HepG2 (cell line): ENCODE measurements at regions not wholly inside any gene's neighbourhood (a gene's known extent, or its start where the extent isn't known, plus 50 kb on each side); places are given as distances from the start of the nearest gene placed in this dataset.

Experiments
- ATAC-seq: fragments of 200-7000 bp; cut with Tn5 transposase; 3 replicates; pipeline ENCODE4 v1.9.1; 2020; ENCODE audit warnings: mild to moderate bottlenecking, moderate library complexity
- BruUV-seq: library from RNA; stranded (reverse); fragments of 400-500 nt; replicated peaks from 2 replicates; lab custom pipeline; 2021; lab: Mats Ljungman, UMichigan
- CTCF ChIA-PET: fragments of 300-600 bp; formaldehyde crosslinking; extraction: SDS; loops from one replicate; lab custom pipeline; 2021; ENCODE audit warnings: low total read pairs, inconsistent platforms, low intra/inter-chr PET ratio; lab: Yijun Ruan, JAX
- POLR2A ChIA-PET: fragments of 350-600 bp; sonication (Branson Sonifier 250); formaldehyde crosslinking; loops from one replicate; lab custom pipeline; 2020; ENCODE audit warnings: antibody characterized with exemption, inconsistent platforms; lab: Yijun Ruan, JAX
- DNase-seq: peaks from one replicate; pipeline ENCODE4 v3.0.0-alpha.2; 2015; ENCODE audit warnings: low spot score
- FAIRE-seq: peaks from 3 replicates; lab custom pipeline; 2011; peaks lifted over from hg19 to GRCh38; lab: Jason Lieb, UNC
- H2AFZ ChIP-seq: one replicate; pipeline ENCODE4 v1.6.1; 2011; ENCODE audit warnings: low read length, inconsistent platforms
- H3K27ac ChIP-seq: fragments of 300-600 bp; 3 replicates; pipeline ENCODE4 v1.8.0; 2011; ENCODE audit warnings: mixed run types, mild to moderate bottlenecking, mixed read lengths, low read length, inconsistent platforms; ENCODE audit not compliant: insufficient read depth; ENCODE audit errors: extremely low read length
- H3K27me3 ChIP-seq, 2 experiments: fragments of 200-600 bp in 1 of 2; 2 replicates in 1 of 2; 3 replicates in 1 of 2; pipeline versions ENCODE4 v1.6.0 to v1.8.0; 2011; ENCODE audit warnings: low read length in 2 of 2, mild to moderate bottlenecking in 2 of 2, moderate library complexity in 2 of 2, inconsistent platforms in 1 of 2; ENCODE audit not compliant: insufficient read depth in 2 of 2, control insufficient read depth in 1 of 2
- H3K36me3 ChIP-seq, 2 experiments: fragments of 200-600 bp in 1 of 2; replicated peaks in 1 of 2; 2 replicates in 1 of 2; 3 replicates in 1 of 2; pipeline versions ENCODE4 v1.5.1 to v1.8.0; 2011; ENCODE audit warnings: low read length in 2 of 2, inconsistent platforms in 1 of 2; ENCODE audit not compliant: insufficient read depth in 2 of 2, control insufficient read depth in 1 of 2
- H3K4me1 ChIP-seq: 2 replicates; pipeline ENCODE4 v1.5.1; 2012; ENCODE audit warnings: low read length, inconsistent platforms; ENCODE audit not compliant: insufficient read depth
- H3K4me2 ChIP-seq: 2 replicates; pipeline ENCODE4 v1.6.0; 2011; ENCODE audit warnings: low read depth, low read length, inconsistent platforms
- H3K4me3 ChIP-seq, 3 experiments: fragments of 200-600 bp in 1 of 3; sonication (generic), shearing (Covaris generic) in 1 of 3; replicated peaks in 1 of 3; 2 replicates each; pipeline ENCODE4 v1.5.1; 2011 to 2016; ENCODE audit warnings: low read length in 3 of 3, inconsistent platforms in 2 of 3, low read depth in 2 of 3, mild to moderate bottlenecking in 2 of 3, control low read depth in 1 of 3, mixed read lengths in 1 of 3; ENCODE audit not compliant: insufficient read depth in 1 of 3
- H3K79me2 ChIP-seq: one replicate; pipeline ENCODE4 v1.6.1; 2011; ENCODE audit warnings: low read length, inconsistent platforms; ENCODE audit not compliant: insufficient read depth
- H3K9ac ChIP-seq: 2 replicates; pipeline ENCODE4 v1.6.0; 2011; ENCODE audit warnings: mild to moderate bottlenecking, low read depth, low read length, inconsistent platforms; ENCODE audit not compliant: insufficient read depth
- H3K9me3 ChIP-seq: 2 replicates; pipeline ENCODE4 v1.5.1; 2012; ENCODE audit warnings: mild to moderate bottlenecking, low read length
- H4K20me1 ChIP-seq: 2 replicates; pipeline ENCODE4 v1.6.0; 2011; ENCODE audit warnings: inconsistent platforms, mild to moderate bottlenecking, low read length, moderate library complexity; ENCODE audit not compliant: insufficient read depth
- CEBPB ChIP-seq: IDR thresholded peaks from 2 replicates; pipeline ENCODE4 v1.6.1; 2011; ENCODE audit warnings: low read depth, low read length, improper control_type of control experiment, borderline replicate concordance
- HHEX ChIP-seq: IDR thresholded peaks from 2 replicates; pipeline ENCODE4 v1.6.1; 2016; ENCODE audit warnings: control low read depth
- IKZF1 ChIP-seq: fragments of 450-650 bp; IDR thresholded peaks from 2 replicates; pipeline ENCODE4 v1.7.1; 2016
- PHF21A ChIP-seq: sonication (generic); formaldehyde crosslinking; IDR thresholded peaks from 2 replicates; pipeline ENCODE4 v1.5.0; 2020; ENCODE audit warnings: mild to moderate bottlenecking, missing genetic modification reagents
- in situ Hi-C: cut with HindIII; loops from 2 replicates; pipeline ENCODE4 v1.10.0; 2017; ENCODE audit warnings: low pct_unique_long_range_greater_than_20kb; ENCODE audit not compliant: extremely low pct_ligation_motif_present
- intact Hi-C: fragments of 100-400 bp; cut with micrococcal nuclease; formaldehyde crosslinking; loops from one replicate; pipeline ENCODE4 v1.10.0; 2022; ENCODE audit not compliant: unreplicated experiment
- TF ChIP-seq, protein P1 (sequence below): sonication (generic); formaldehyde crosslinking; IDR thresholded peaks from 2 replicates; pipeline ENCODE4 v1.4.0; 2020; ENCODE audit warnings: mild to moderate bottlenecking, missing genetic modification reagents
- TF ChIP-seq, protein P2 (sequence below): sonication (generic); formaldehyde crosslinking; IDR thresholded peaks from 2 replicates; pipeline ENCODE4 v1.4.0; 2020; ENCODE audit warnings: mild to moderate bottlenecking, missing genetic modification reagents
- TF ChIP-seq, protein P3 (sequence below): sonication (generic); formaldehyde crosslinking; IDR thresholded peaks from 2 replicates; pipeline ENCODE4 v1.8.1; 2022; ENCODE audit warnings: mild to moderate bottlenecking, missing genetic modification reagents

DNA sequence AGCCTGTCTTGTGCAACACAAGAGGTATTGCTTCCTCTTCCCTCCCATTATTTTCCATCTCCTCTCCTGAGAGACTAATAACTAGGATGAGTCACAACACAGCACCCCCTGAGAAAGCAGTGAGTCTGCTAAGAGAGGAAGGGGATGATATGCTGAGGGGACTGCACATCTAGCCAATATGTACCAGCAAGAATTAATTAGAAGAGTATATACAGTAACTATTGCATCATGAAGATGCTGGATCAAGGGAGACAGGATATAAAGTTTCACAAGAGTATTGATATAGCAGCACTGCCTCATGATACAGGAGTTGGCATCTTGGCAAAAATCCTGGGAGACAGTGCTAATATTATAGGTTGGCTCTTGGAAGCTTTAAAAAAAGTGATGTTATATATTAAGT lies 289.9 kb upstream of the RBMS1 start:
- no peaks in the 10 kb centered on the region for H3K36me3 ChIP-seq
- H3K4me2 ChIP-seq, result no peak overlapping the region
- CTCF ChIA-PET, result no interaction called here
- TF ChIP-seq CEBPB (peak; percentile 54), IKZF1 (no peak), PHF21A (CRISPR knock-in tag) (no peak), HHEX (CRISPR knock-in tag) (no peak)
- TF ChIP-seq, protein P1, sequence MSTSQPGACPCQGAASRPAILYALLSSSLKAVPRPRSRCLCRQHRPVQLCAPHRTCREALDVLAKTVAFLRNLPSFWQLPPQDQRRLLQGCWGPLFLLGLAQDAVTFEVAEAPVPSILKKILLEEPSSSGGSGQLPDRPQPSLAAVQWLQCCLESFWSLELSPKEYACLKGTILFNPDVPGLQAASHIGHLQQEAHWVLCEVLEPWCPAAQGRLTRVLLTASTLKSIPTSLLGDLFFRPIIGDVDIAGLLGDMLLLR (CRISPR knock-in tag), result no peak
- TF ChIP-seq, protein P2, sequence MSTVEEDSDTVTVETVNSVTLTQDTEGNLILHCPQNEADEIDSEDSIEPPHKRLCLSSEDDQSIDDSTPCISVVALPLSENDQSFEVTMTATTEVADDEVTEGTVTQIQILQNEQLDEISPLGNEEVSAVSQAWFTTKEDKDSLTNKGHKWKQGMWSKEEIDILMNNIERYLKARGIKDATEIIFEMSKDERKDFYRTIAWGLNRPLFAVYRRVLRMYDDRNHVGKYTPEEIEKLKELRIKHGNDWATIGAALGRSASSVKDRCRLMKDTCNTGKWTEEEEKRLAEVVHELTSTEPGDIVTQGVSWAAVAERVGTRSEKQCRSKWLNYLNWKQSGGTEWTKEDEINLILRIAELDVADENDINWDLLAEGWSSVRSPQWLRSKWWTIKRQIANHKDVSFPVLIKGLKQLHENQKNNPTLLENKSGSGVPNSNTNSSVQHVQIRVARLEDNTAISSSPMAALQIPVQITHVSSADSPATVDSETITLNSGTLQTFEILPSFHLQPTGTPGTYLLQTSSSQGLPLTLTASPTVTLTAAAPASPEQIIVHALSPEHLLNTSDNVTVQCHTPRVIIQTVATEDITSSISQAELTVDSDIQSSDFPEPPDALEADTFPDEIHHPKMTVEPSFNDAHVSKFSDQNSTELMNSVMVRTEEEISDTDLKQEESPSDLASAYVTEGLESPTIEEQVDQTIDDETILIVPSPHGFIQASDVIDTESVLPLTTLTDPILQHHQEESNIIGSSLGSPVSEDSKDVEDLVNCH (CRISPR knock-in tag), result no peak
- TF ChIP-seq, protein P3, sequence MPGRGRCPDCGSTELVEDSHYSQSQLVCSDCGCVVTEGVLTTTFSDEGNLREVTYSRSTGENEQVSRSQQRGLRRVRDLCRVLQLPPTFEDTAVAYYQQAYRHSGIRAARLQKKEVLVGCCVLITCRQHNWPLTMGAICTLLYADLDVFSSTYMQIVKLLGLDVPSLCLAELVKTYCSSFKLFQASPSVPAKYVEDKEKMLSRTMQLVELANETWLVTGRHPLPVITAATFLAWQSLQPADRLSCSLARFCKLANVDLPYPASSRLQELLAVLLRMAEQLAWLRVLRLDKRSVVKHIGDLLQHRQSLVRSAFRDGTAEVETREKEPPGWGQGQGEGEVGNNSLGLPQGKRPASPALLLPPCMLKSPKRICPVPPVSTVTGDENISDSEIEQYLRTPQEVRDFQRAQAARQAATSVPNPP (CRISPR knock-in tag), result no peak
- TF ChIP-seq, all 625 proteins: peak for 1
- Histone ChIP-seq H3K27me3 (no peaks in the 10 kb centered on the region), H3K4me1 (no peaks in the 10 kb centered on the region), H3K79me2 (no peaks in the 10 kb centered on the region), H3K9ac (no peak overlapping the region), H3K27ac (no peak overlapping the region), H3K4me3 (no peak overlapping the region), H3K9me3 (peaks cover 5% of the 10 kb centered on the region; the same call in 1 of the 2 replicates), H2AFZ (no peak overlapping the region), H4K20me1 (no peaks in the 10 kb centered on the region)
- BruUV-seq, result no TSS peak
- in situ Hi-C loops (no loop called here), intact Hi-C loops (no loop called here)
- FAIRE-seq (no peak), DNase-seq (no peak), ATAC-seq (no peak)
- POLR2A ChIA-PET, result no interaction called here
